ENCODE measurements at regions not wholly inside any gene's neighbourhood (a gene's known extent, or its start where the extent isn't known, plus 50 kb on each side); places are given as distances from the start of the nearest gene placed in this dataset.

- TF ChIP-seq SUZ12 (IDR thresholded peaks at IDR 0.05; ENCODE audit: low read depth, low read length) = no peak
- no peak for TF ChIP-seq NAIF1 (CRISPR knock-in tag; IDR thresholded peaks at IDR 0.05; ENCODE audit: borderline replicate concordance)
- TF ChIP-seq MED8 (CRISPR knock-in tag; IDR thresholded peaks at IDR 0.05; ENCODE audit: insufficient replicate concordance) = no peak
- TF ChIP-seq ZNF607 (CRISPR knock-in tag; IDR thresholded peaks at IDR 0.05; ENCODE audit: borderline replicate concordance) = no peak
- TF ChIP-seq MTA3 (CRISPR knock-in tag; IDR thresholded peaks at IDR 0.05) = no peak
- no peak for TF ChIP-seq NFE2L1 (CRISPR knock-in tag; IDR thresholded peaks at IDR 0.05; ENCODE audit: borderline replicate concordance)
- no peak for TF ChIP-seq SETDB1 (CRISPR knock-in tag; IDR thresholded peaks at IDR 0.05; ENCODE audit: borderline replicate concordance)
- TF ChIP-seq SP4 (CRISPR knock-in tag; IDR thresholded peaks at IDR 0.05) = no peak
These were observed 485.1 kb downstream of the TBL1XR1 start for GRCh38 chr3:176712191-176712590.
